Osteoblast (primary cell): ENCODE measurements at regions not wholly inside any gene's neighbourhood (a gene's known extent, or its start where the extent isn't known, plus 50 kb on each side); places are given as distances from the start of the nearest gene placed in this dataset.

Experiments used
- DNase-seq: peaks from one replicate; pipeline ENCODE4 v3.0.0; 2011; ENCODE audit warnings: low spot score, mixed read lengths; ENCODE audit not compliant: insufficient read length; ENCODE audit errors: missing footprints
- H2AFZ ChIP-seq: 2 replicates; pipeline ENCODE4 v1.6.0; 2011; ENCODE audit warnings: mild to moderate bottlenecking, low read length
- H3K27ac ChIP-seq: 2 replicates; pipeline ENCODE4 v1.5.1; 2011; ENCODE audit warnings: mild to moderate bottlenecking, low read depth, low read length, moderate library complexity
- H3K27me3 ChIP-seq: 2 replicates; pipeline ENCODE4 v1.6.0; 2012; ENCODE audit warnings: mild to moderate bottlenecking, control low read depth, inconsistent platforms, low read length, moderate library complexity; ENCODE audit not compliant: insufficient read depth
- H3K36me3 ChIP-seq: 2 replicates; pipeline ENCODE4 v1.5.1; 2011; ENCODE audit warnings: mild to moderate bottlenecking, low read length, control low read depth, moderate library complexity; ENCODE audit not compliant: insufficient read depth
- H3K4me1 ChIP-seq: 2 replicates; pipeline ENCODE4 v1.5.1; 2011; ENCODE audit warnings: mild to moderate bottlenecking, low read length, control low read depth, moderate library complexity; ENCODE audit not compliant: insufficient read depth
- H3K4me2 ChIP-seq: 2 replicates; pipeline ENCODE4 v1.6.0; 2011; ENCODE audit warnings: mild to moderate bottlenecking, low read length; ENCODE audit not compliant: insufficient read depth
- H3K4me3 ChIP-seq: fragments of 200-600 bp; sonication (generic); 3 replicates; pipeline ENCODE4 v1.5.1; 2012; ENCODE audit warnings: mild to moderate bottlenecking, low read length, inconsistent platforms; ENCODE audit not compliant: insufficient read depth
- H3K79me2 ChIP-seq: 2 replicates; pipeline ENCODE4 v1.6.0; 2012; ENCODE audit warnings: mild to moderate bottlenecking, low read length, control low read depth, inconsistent platforms; ENCODE audit not compliant: insufficient read depth
- H3K9me3 ChIP-seq: 2 replicates; pipeline ENCODE4 v1.5.1; 2011; ENCODE audit warnings: low read depth, low read length, control low read depth
- H4K20me1 ChIP-seq: 2 replicates; pipeline ENCODE4 v1.6.0; 2012; ENCODE audit warnings: mild to moderate bottlenecking, low read length, control low read depth; ENCODE audit not compliant: insufficient read depth
- TF ChIP-seq, protein P1 (sequence below): IDR thresholded peaks from 2 replicates; pipeline ENCODE4 v1.5.1; 2011; ENCODE audit warnings: mild to moderate bottlenecking, low read depth, low read length, moderate library complexity; ENCODE audit errors: extremely low read depth

DNA sequence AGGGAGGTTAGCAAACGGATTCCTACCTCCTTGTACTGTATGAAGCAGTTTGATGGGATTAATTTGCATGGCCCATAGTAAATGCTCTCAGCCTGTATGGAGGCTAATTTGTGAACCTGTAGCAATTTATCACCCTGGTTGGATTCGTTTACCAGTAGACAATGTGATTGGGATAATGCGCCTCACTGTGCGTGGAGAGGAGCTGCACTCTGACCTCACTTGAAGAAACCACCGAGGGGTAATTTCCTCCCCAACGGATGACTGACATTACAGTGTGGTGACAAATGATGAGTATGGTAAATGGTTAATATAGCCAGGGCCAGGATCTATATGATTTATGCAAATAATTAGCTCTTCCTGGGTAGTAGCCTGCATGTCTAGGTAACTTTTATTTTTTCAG is 479.1 kb upstream of the RBFOX1 start:
- H3K9me3 ChIP-seq, result no peaks in the 10 kb centered on the region
- H2AFZ ChIP-seq, result no peak overlapping the region
- no peaks in the 10 kb centered on the region for H3K4me1 ChIP-seq
- no peaks in the 10 kb centered on the region for H3K36me3 ChIP-seq
- no peaks in the 10 kb centered on the region for H3K27me3 ChIP-seq
- H3K79me2 ChIP-seq, result no peaks in the 10 kb centered on the region
- no peaks in the 10 kb centered on the region for H4K20me1 ChIP-seq
- no peak overlapping the region for H3K4me2 ChIP-seq
- TF ChIP-seq, protein P1, sequence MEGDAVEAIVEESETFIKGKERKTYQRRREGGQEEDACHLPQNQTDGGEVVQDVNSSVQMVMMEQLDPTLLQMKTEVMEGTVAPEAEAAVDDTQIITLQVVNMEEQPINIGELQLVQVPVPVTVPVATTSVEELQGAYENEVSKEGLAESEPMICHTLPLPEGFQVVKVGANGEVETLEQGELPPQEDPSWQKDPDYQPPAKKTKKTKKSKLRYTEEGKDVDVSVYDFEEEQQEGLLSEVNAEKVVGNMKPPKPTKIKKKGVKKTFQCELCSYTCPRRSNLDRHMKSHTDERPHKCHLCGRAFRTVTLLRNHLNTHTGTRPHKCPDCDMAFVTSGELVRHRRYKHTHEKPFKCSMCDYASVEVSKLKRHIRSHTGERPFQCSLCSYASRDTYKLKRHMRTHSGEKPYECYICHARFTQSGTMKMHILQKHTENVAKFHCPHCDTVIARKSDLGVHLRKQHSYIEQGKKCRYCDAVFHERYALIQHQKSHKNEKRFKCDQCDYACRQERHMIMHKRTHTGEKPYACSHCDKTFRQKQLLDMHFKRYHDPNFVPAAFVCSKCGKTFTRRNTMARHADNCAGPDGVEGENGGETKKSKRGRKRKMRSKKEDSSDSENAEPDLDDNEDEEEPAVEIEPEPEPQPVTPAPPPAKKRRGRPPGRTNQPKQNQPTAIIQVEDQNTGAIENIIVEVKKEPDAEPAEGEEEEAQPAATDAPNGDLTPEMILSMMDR, result no peak
- DNase-seq, result no peak
- H3K4me3 ChIP-seq, result no peak overlapping the region
- H3K27ac ChIP-seq, result no peak overlapping the region

DNA sequence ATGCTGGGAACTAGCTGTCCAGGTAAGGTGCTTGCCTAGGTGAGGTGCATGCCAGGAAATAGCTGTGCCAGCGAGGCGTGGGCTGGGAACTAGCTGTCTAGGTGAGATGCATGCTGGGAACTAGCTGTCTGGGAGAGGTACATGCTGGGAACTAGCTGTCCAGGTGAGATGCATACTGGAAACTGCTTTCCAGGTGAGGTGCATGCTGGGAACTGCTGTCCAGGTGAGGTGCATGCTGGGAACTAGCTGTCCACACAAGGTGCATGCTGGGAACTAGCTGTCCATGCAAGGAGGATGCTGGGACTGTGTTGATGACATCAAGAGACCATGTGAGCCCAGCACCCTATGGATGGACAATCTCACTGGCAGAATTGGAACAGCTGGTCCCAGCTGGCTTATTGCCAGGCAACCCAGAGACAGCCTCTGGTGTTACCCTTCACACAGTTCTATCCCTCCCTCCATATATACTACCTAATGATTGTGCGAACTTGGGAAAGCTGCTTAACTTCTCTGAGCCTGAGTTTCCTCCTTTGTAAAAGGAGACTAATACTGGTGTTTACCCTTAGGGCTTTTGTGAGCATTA is 479.9 kb upstream of the RBFOX1 start:
- H3K4me1 ChIP-seq, result no peaks in the 10 kb centered on the region
- no peaks in the 10 kb centered on the region for H3K36me3 ChIP-seq
- H4K20me1 ChIP-seq, result no peaks in the 10 kb centered on the region
- no peak overlapping the region for H2AFZ ChIP-seq
- no peaks in the 10 kb centered on the region for H3K9me3 ChIP-seq
- H3K79me2 ChIP-seq, result no peaks in the 10 kb centered on the region
- no peak for DNase-seq
- H3K27me3 ChIP-seq, result no peaks in the 10 kb centered on the region
- no peak overlapping the region for H3K4me3 ChIP-seq
- TF ChIP-seq, protein P1, result no peak
- no peak overlapping the region for H3K27ac ChIP-seq
- H3K4me2 ChIP-seq, result no peak overlapping the region

DNA sequence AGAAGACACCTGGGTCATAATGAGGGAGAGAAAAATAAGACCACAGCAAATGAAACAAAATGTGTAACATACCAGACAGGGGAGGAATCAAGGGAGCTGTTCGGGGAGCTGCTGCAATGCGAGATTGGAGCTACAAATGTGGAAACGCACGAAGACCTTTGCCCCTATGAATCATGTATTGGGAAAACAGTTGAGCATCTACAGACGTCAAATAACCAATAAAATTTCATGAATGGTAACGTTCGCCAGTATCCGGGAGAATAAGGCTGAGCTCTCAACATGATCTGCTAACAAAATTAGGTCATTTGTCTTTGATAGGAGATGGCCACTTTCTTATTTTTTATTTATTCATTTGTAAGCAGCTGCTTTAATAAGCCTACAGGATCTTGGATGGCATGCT is 486.2 kb upstream of the RBFOX1 start:
- H3K4me1 ChIP-seq, result no peaks in the 10 kb centered on the region
- no peaks in the 10 kb centered on the region for H3K27me3 ChIP-seq
- H3K27ac ChIP-seq, result no peak overlapping the region
- H2AFZ ChIP-seq, result no peak overlapping the region
- H3K4me2 ChIP-seq, result no peak overlapping the region
- TF ChIP-seq, protein P1, result no peak
- H3K9me3 ChIP-seq, result no peaks in the 10 kb centered on the region
- H3K79me2 ChIP-seq, result no peaks in the 10 kb centered on the region
- no peaks in the 10 kb centered on the region for H3K36me3 ChIP-seq
- no peak overlapping the region for H3K4me3 ChIP-seq
- DNase-seq, result no peak
- H4K20me1 ChIP-seq, result no peaks in the 10 kb centered on the region

DNA sequence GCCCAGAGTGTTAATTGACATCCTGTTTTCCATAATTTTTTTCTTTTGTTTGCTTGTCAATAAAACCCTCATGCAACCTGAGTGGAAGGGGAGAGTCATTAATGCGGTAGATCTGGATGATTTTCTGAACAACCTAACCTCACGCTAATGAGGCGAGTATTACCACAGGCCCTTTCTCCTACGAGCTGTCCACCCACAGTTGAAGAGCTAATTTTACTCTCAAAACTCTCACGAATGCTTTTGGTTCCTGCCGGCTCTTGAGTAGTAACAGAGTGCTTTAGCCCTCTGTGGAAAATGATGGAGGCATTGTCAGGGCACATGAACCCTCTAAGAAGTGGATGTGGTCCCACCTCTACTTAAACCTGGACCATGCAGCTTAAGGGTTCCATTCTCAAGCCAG is 491.3 kb upstream of the RBFOX1 start:
- Histone ChIP-seq H3K27ac (no peak overlapping the region), H3K9me3 (no peaks in the 10 kb centered on the region), H4K20me1 (no peaks in the 10 kb centered on the region), H3K4me3 (no peak overlapping the region), H3K4me2 (no peak overlapping the region), H3K36me3 (no peaks in the 10 kb centered on the region), H3K27me3 (no peaks in the 10 kb centered on the region), H3K4me1 (no peaks in the 10 kb centered on the region), H3K79me2 (no peaks in the 10 kb centered on the region), H2AFZ (no peak overlapping the region)
- no peak for DNase-seq
- TF ChIP-seq, protein P1, result no peak
